ENCODE measurements at regions not wholly inside any gene's neighbourhood (a gene's known extent, or its start where the extent isn't known, plus 50 kb on each side); places are given as distances from the start of the nearest gene placed in this dataset.

DNA sequence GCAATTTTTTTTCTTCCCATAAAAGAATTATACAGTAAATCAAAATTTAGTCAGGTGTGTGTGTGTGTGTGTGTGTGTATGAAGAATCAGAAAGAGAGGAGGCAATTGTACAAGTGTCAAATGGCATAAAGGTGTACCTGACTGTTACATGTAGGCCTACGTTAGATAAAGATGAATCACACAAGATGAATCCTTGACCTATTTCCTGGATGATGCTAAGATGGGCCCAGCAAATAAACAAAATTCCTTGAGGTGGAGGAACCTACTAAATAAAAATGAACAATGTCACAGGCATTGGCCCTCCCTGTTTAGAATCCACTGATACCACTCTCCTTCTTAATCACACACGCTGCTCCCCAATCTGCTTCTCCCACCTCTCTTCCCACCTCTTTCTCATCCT is 79.7 kb upstream of the LRATD1 start:
- no peaks in the 10 kb centered on the region for H3F3A ChIP-seq (ENCODE audit: control insufficient read depth, insufficient read depth)
- no peak overlapping the region for H3K4me2 ChIP-seq (ENCODE audit: low read length)
- no peaks in the 10 kb centered on the region for H4K20me1 ChIP-seq (ENCODE audit: control insufficient read depth, insufficient read depth, low read depth, low read length)

GRCh38 chr2:14554849-14555545 is 77.5 kb upstream of the LRATD1 start:
- H3K9me3 ChIP-seq (ENCODE audit: control insufficient read depth, insufficient read depth, low read length) = no peaks in the 10 kb centered on the region
- no peak overlapping the region for H3K4me3 ChIP-seq (ENCODE audit: low read length)
- TF ChIP-seq, protein P1, sequence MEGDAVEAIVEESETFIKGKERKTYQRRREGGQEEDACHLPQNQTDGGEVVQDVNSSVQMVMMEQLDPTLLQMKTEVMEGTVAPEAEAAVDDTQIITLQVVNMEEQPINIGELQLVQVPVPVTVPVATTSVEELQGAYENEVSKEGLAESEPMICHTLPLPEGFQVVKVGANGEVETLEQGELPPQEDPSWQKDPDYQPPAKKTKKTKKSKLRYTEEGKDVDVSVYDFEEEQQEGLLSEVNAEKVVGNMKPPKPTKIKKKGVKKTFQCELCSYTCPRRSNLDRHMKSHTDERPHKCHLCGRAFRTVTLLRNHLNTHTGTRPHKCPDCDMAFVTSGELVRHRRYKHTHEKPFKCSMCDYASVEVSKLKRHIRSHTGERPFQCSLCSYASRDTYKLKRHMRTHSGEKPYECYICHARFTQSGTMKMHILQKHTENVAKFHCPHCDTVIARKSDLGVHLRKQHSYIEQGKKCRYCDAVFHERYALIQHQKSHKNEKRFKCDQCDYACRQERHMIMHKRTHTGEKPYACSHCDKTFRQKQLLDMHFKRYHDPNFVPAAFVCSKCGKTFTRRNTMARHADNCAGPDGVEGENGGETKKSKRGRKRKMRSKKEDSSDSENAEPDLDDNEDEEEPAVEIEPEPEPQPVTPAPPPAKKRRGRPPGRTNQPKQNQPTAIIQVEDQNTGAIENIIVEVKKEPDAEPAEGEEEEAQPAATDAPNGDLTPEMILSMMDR (IDR thresholded peaks at IDR 0.05; ENCODE audit: low read depth, low read length, poor library complexity, severe bottlenecking) = no peak
- no peak for TF ChIP-seq EZH2phosphoT487 (IDR thresholded peaks at IDR 0.05; ENCODE audit: borderline replicate concordance, low read length)
- H4K20me1 ChIP-seq (ENCODE audit: control insufficient read depth, insufficient read depth, low read depth, low read length) = no peaks in the 10 kb centered on the region
- H3K27ac ChIP-seq (ENCODE audit: low read depth, low read length) = no peak overlapping the region
- H3K27me3 ChIP-seq (ENCODE audit: control insufficient read depth, low read length) = no peaks in the 10 kb centered on the region
- H3K4me1 ChIP-seq (ENCODE audit: control insufficient read depth, low read length) = no peaks in the 10 kb centered on the region
- no peaks in the 10 kb centered on the region for H3F3A ChIP-seq (ENCODE audit: control insufficient read depth, insufficient read depth)
- no peak overlapping the region for H3K4me2 ChIP-seq (ENCODE audit: low read length)
- no peaks in the 10 kb centered on the region for H3K9me2 ChIP-seq (replicated peaks; ENCODE audit: control insufficient read depth, low read length)
- H3K36me3 ChIP-seq (ENCODE audit: control insufficient read depth, low read length) = no peaks in the 10 kb centered on the region
- no peaks in the 10 kb centered on the region for H3K79me2 ChIP-seq (ENCODE audit: control insufficient read depth, low read length)

More for the DNA sequence above, 79.7 kb upstream of the LRATD1 start:
- no peaks in the 10 kb centered on the region for H3K79me2 ChIP-seq (ENCODE audit: control insufficient read depth, low read length)
- no peaks in the 10 kb centered on the region for H3K36me3 ChIP-seq (ENCODE audit: control insufficient read depth, low read length)
- no peaks in the 10 kb centered on the region for H3K4me1 ChIP-seq (ENCODE audit: control insufficient read depth, low read length)
- H3K9me2 ChIP-seq (replicated peaks; ENCODE audit: control insufficient read depth, low read length) = no peaks in the 10 kb centered on the region
- no peaks in the 10 kb centered on the region for H3K9me3 ChIP-seq (ENCODE audit: control insufficient read depth, insufficient read depth, low read length)
- TF ChIP-seq EZH2phosphoT487 (IDR thresholded peaks at IDR 0.05; ENCODE audit: borderline replicate concordance, low read length) = no peak
- TF ChIP-seq, protein P1 (IDR thresholded peaks at IDR 0.05; ENCODE audit: low read depth, low read length, poor library complexity, severe bottlenecking) = no peak
- H3K4me3 ChIP-seq (ENCODE audit: low read length) = no peak overlapping the region
- H3K27me3 ChIP-seq (ENCODE audit: control insufficient read depth, low read length) = no peaks in the 10 kb centered on the region
- no peak overlapping the region for H3K27ac ChIP-seq (ENCODE audit: low read depth, low read length)

GRCh38 chr2:14557111-14557510 is 75.4 kb upstream of the LRATD1 start:
- Histone ChIP-seq H3K9me3 (ENCODE audit: control insufficient read depth, insufficient read depth, low read length) (no peaks in the 10 kb centered on the region), H3K4me3 (ENCODE audit: low read length) (no peak overlapping the region), H3K4me1 (ENCODE audit: control insufficient read depth, low read length) (no peaks in the 10 kb centered on the region), H4K20me1 (ENCODE audit: control insufficient read depth, insufficient read depth, low read depth, low read length) (no peaks in the 10 kb centered on the region), H3K79me2 (ENCODE audit: control insufficient read depth, low read length) (no peaks in the 10 kb centered on the region), H3F3A (ENCODE audit: control insufficient read depth, insufficient read depth) (no peaks in the 10 kb centered on the region), H3K36me3 (ENCODE audit: control insufficient read depth, low read length) (no peaks in the 10 kb centered on the region), H3K9me2 (replicated peaks; ENCODE audit: control insufficient read depth, low read length) (no peaks in the 10 kb centered on the region), H3K27me3 (ENCODE audit: control insufficient read depth, low read length) (no peaks in the 10 kb centered on the region), H3K4me2 (ENCODE audit: low read length) (no peak overlapping the region), H3K27ac (ENCODE audit: low read depth, low read length) (no peak overlapping the region)
- TF ChIP-seq, protein P1 (IDR thresholded peaks at IDR 0.05; ENCODE audit: low read depth, low read length, poor library complexity, severe bottlenecking) = no peak
- no peak for TF ChIP-seq EZH2phosphoT487 (IDR thresholded peaks at IDR 0.05; ENCODE audit: borderline replicate concordance, low read length)

All from DOHH2 (cell line).